ENCODE measurements at regions not wholly inside any gene's neighbourhood (a gene's known extent, or its start where the extent isn't known, plus 50 kb on each side); places are given as distances from the start of the nearest gene placed in this dataset.

DNA sequence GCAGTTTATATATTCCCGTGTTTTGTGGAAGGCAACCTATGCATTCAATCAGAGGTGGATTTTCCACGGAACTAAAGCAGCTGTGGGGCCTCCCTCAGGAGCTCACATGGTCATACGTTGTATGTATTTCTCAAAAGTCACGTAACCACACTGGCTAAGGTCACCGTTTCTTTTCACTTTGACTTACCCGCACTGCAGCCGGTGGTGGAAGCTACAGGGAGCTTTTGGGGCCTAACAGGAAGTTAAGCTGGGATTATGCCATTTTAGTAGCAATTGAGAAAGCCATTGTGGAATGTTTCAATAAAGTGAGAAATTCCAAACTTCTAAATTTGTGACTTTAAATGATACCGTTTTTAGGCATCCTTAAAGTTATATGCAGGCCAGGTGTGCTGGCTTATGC, 111.2 kb upstream of the KLF6 start:
- no peak overlapping the region for H3K27ac ChIP-seq
- no peak for TF ChIP-seq CTCF (conservative IDR thresholded peaks at IDR 0.05)

GRCh38 chr10:3895045-3895631, 110.1 kb upstream of the KLF6 start:
- TF ChIP-seq CTCF (conservative IDR thresholded peaks at IDR 0.05): no peak
- no peak overlapping the region for H3K27ac ChIP-seq

DNA sequence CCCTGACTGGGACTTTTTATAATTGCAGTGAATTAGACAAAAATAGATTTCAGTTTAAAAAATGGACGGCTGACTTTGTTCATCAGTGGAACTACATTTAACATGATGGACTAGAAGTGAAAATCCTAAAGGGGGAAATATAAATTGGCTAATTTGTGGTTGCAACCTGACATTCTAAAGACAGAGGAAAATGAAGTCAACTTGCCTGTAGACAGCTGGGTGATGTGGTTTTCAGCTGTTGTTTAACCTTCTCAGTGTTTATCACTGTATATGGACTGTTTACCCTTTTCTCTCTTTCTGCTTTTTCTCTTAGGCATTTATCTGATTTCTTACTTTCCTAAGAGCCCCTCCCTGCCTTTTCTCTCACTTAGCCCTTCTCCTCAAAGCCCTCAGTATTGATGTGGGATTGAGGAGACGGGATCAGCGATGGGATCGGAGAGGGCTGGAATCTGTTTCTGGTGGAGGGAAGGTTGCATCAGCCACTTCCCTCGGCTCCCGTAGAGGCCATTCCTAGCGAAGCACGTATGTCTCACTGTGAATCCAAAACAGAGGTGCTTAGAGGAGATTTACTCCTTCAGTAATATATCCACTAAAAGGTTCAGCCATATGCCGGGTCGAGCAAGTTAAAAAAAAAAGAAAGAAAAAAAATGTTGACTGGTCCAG, 109.0 kb upstream of the KLF6 start:
- no peak for TF ChIP-seq CTCF (conservative IDR thresholded peaks at IDR 0.05)
- no peak overlapping the region for H3K27ac ChIP-seq

DNA sequence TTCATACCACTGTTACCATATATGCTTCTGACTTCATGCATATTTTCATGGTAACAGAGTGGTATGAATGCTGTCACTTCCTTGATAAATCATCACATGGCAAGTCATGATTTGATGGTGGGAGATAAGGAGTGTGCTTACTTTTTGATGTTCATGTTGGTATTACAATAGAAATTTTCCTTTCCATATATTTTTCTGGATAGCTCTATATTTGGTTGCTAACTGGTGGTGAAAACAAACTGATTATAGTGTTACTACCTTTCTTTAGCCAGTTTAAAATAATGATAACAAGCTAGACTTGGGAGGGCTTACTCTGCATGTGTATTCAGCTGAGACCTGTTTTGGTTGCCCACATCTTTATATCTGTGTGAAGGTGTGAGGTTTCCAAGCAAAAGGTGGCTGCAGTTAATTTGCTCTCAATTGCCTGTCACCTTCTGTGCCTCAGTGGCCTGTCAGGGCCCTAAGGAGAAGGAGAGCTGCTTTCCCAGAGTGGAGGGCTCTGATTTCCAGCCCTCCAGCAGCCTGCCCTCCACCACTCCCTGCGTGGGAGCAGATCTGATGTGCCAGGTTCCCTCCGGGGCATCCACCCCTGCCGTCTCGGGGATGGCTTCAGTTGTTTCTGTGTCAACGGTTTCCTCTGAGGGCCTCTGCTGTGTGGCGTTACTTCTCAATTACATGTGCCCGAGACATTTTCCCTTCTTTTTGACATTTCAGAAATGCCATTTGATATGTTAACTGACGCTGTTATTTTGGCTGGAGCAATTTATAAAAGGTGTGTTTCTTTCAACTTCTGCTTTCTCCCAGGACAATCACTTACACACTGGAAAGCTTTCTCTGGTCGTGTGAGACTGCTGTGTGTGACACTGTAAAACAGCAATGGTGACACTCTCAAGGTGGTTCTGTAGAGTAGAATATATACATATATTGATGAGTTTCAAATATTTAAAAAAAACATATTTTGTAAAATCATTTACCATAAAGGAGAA, 107.7 kb upstream of the KLF6 start:
- no peak overlapping the region for H3K27ac ChIP-seq
- no peak for TF ChIP-seq CTCF (conservative IDR thresholded peaks at IDR 0.05)

- no peak overlapping the region for H3K27ac ChIP-seq
- no peak for TF ChIP-seq CTCF (conservative IDR thresholded peaks at IDR 0.05)
These were observed 106.4 kb upstream of the KLF6 start for GRCh38 chr10:3891396-3891795.

DNA sequence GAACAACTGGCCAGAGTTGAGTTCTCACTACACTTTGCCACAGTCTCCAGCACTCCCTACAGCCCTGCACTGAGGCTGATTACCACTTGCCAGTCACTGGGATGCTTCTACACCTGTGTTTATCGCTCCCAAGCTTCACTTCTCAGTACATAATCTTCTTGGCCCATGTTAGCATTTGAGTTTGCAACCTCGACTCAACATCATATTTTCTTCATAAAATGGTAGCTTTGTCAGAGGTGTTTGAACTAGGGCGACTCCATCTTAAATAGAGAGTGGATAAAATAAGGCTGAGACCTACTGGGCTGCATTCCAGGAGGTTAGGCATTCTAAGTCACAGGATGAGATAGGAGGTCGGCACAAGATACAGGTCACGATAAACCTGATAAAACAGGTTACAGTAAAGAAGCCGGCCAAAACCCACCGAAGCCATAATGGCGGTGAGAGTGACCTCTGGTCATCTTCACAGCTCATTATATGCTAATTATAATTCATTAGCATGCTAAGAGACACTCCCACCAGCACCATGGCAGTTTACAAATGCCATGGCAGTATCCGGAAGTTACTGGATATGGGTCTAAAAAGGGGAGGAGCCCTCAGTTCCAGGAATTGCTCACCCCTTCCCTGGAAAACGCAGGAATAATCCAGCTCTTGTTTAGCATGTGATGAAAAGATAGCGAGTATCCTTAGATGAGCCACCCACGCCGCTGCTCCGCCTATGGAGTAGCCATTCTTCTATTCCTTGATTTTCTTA, 105.8 kb upstream of the KLF6 start:
- no peak for TF ChIP-seq CTCF (conservative IDR thresholded peaks at IDR 0.05)
- no peak overlapping the region for H3K27ac ChIP-seq

Data from VCaP (cell line).